GM19025 (cell line): ENCODE measurements at regions not wholly inside any gene's neighbourhood (a gene's known extent, or its start where the extent isn't known, plus 50 kb on each side); places are given as distances from the start of the nearest gene placed in this dataset.

Experiments
- ATAC-seq: cut with Tn5 transposase; IDR thresholded peaks from one replicate; pipeline ENCODE4 v1.9.1; 2021; ENCODE audit warnings: mild to moderate bottlenecking, low read depth, moderate library complexity; ENCODE audit not compliant: unreplicated experiment

DNA sequence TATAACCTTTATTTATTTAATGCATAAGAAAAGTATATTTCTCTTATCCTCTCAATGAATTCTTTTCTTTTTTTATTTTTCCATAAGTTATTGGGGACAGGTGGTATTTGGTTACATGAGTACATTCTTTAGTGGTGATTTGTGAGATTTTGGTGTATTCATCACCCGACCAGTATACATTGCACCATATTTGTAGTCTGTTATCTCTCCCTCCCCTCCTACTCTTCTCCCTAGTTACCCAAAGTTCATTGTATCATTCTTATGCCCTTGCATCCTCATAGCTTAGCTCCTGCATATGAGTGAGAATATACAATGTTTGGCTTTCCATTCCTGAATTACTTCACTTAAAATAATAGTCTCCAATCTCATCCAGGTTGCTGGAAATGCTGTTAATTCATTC is 1900.0 kb upstream of the SEL1L start:
- no peak for ATAC-seq

DNA sequence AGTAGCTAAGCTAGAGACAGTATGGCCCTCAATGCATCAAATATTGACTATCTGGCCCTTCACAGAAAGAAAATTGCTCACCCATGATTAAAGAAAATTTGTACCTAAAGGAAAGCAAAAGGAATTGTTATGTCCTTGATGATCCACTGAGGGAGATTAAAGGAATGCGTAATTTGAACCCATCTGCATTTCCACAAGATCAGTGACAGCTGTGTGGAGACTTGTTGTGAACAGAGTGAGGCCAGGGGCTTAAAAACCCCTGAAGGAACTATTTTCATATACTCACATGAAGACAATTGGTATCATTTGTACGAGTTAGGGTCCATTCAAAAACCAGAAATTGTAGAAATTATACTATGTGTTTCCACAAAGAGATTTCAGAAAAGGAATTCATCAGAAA is 1908.1 kb upstream of the SEL1L start:
- no peak for ATAC-seq

DNA sequence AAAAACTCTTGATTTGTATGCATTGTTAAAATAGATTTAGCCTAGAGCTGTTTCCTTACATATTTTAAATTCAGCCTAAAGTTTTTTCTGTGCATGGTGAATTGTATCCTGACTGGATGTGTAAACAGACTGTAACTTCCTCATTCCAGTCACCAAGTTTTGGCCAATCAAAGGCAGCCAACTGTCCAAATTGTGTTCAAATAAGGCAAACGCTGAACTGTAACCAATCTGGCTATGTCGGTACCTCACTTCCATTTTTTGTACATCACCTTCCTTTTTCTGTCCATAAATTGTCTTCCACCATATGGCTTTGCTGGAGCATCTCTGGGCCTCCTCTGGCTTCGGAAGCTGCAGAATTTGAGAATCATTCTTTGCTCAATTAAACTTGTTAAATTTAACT is 1921.9 kb upstream of the SEL1L start:
- no peak for ATAC-seq

DNA sequence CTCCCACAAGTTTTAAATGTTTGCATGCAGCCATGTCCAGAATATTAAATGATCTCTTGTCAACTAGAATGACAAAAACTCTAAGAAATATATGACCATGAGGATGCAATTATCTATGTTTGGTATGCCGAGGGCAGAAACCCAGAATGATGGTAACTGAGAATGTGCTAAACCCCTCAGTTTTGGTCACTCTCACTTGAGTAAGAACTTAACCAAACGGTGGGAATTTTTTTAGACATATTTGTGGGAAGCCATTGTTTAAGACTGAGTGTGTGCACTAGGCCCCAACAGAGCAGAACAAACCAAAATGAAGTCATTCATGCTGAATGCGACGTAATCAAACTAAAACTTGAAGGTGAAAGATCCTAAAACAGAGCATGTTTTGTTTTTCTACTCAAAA is 1927.9 kb upstream of the SEL1L start:
- ATAC-seq, result no peak

DNA sequence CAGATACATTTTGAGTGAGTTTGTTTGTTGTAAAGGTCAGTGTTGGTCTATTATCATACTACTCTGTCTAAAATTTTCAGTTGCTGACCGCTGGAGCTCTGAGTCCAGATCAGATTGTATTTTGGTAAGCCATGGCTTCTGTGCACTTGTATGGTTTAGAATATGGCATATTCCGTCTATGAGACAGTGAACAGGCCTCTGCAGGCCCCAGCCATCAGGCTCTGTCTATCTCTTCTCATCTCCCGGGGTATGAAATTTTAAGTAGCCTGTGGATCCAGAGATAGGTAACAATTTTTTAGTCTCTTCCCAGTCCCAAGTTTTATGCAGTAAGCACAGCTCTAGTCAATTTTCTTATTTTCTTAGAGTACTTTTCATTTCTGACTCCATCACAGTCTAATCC is 1929.1 kb upstream of the SEL1L start:
- ATAC-seq, result no peak

DNA sequence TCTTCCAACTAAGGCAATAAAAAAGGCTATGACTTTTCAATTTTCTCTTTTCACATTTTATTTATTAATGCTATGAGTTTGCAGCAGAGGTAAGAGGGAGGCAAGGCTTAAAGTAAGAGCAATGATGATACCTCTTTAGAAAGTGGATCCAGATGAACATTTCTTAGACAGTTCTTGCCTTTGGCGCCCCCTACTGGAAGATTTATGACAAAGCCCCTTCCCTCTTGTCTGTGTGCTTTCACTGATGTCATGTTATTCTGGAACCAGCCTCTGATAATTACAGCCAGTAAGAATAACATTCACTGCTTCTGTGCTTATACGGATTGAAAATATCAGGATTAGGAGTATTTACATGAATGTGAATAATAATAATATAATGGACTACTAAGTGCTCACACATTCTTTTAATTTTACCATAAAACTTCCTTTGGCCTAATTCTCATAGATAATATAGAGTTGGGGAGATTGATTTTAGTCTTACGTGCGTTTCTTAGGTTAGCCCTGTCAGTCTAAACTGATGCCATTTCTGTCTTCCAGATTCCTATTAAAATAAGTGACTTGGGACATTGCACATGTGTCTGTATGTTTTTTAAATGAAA is 1929.9 kb upstream of the SEL1L start:
- ATAC-seq, result no peak

DNA sequence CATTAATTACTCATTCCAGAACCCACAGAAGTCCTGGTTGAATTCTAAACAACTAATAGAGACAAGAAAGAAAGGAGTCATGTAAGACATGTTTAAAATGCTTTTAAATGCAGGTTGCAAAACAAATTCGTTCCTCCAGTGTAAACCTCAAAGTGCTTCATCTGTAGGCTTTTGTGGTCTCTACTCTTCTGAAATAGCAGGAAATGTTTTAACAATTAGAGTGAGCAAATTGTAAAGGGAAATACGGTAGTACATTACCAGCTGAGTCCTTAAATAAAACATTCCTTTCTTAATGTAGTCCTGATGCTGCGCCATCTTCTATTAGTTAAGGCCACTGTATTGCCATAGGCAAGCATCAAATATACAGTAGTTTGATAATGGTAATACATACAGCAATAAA is 1934.2 kb upstream of the SEL1L start:
- ATAC-seq, result no peak

DNA sequence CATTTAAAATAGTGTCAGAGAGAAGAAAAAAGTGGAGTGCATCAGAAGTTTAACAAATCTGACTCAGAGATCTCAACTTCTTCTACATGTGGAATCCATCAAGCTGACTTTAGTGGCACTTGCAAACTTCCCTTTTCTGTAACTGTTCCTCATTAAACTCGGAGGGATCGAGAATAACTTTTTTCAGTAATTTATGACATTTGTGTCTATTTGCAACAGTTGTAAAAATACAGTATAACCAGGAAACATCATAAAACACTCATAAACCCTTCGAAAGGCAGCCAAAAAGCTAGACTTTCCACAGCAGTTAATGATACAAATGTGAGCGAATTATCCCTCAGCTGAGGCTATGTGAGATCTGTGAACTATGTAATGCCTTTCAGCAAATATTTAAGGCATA is 1936.8 kb upstream of the SEL1L start:
- no peak for ATAC-seq

DNA sequence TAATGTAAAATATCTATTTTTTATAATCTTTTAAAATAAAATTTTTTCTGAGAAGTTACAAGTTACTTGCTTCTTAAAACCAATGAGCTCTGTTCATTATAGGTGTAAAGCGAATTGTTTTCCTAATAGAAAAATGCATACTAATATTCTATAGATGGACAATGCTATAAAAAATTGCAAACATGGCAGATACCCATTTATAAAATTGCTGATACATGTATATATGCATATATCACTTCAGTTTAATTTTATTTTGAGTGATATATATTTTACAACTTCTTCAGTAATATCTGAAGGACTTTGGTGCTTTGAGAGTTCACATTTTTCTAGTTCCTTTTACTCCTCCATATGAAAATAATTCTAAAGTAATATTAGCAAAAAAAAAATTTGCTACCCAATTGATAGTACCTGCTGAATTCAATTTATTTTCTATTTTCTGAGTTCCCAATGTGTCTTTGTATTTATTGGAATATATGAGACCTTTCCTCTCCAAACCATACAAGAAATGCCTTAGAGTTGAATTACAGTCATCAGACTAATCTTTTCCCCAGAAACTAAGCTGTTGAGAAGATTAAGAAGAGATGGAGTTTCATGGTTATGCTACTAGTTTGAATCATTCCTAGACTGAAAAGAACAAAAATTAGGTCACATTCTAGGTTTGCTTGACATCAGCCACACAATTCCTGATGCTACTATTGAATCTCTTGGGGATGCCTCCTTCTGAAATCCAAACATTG is 1937.5 kb upstream of the SEL1L start:
- no peak for ATAC-seq

DNA sequence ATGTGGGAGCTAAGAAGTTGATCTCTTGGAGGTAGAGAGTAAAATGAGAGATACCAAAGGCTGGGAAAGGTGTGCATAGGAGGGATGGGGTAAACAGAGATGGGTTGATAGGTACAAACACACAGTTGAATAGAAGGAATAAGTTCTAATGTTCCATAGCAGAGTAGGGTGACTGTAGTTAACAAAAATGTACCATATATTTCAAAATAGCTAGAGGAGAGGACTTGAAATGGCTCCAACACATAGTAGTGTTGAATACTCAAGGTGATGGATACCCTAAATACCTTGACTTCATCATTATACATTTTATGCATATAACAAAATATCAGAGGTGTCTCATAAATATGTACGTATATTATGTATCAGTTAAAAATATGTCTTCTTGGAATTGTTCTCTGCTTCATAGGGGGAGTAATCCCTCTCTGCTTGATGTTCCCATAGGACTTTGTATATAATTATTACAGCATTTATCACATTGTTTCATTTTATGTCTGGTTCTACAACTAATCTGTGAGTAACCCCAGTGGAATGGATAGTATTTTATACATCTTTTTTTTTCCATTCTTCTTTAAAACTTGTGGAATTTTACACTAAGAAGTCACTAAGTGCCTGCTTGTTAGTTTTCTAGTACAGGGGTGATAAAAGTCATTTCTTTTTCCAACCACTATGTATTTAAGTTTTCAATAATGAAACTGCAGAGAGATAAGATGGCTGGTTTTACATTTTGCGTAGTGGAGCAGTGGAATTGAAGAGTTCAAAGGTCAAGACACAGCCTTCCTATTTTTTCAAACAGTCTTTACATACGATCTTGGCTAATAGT is 1940.0 kb upstream of the SEL1L start:
- ATAC-seq, result no peak

DNA sequence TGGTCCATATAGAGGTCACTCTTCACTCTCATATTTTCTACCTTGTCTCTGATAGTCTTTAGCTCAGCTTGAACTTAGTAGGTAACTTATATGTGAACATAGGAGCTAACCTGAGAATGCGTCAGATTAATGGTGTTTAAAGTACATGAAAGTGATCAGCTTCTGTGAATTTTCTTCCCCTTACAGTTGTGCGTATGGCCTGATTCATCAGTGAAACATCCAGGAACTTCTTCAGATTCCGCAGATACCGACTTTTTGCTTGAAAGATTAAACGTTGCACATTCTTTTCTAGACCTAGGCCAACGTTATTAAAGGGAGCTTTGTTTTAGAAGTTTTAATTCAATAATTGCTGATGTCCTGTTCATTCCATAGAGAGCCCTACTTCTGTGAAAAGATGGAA is 1945.1 kb upstream of the SEL1L start:
- ATAC-seq, result no peak

DNA sequence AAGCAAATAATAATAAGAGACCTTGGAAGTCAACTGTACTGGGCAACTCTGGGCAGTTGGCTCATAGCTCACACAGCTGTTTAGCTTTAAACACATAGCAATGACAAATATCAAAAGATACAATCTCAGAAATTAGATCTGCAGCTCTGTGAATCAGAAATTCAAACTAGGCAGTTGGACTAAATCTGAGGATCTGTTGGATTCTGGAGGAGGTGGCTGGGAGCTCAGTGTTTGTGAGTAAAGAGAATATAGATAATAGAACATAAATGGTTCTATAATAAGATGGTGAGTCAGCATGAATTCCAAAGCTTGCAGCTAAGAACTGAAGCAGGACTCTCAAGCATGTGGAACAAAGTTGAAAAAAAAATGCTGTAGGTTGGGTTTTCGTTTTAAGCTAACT is 1949.4 kb upstream of the SEL1L start:
- no peak for ATAC-seq

DNA sequence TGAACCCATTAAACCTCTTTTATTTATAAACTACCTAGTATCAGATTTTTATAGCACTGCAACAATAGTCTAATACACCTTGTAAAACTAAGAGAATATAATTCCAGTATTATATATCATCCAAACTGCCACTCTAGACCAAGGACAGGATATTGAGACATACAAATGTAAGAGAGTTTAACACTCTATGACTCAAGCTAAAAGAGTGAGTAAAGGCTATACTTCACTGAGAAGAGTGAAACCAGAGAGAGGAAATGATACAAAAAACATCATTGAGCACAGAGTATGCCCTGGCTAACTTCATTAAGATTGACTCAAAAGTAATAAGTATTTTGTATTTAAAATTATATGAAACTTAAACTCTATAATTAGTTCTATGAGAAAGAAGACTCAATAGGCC is 1951.9 kb upstream of the SEL1L start:
- no peak for ATAC-seq

DNA sequence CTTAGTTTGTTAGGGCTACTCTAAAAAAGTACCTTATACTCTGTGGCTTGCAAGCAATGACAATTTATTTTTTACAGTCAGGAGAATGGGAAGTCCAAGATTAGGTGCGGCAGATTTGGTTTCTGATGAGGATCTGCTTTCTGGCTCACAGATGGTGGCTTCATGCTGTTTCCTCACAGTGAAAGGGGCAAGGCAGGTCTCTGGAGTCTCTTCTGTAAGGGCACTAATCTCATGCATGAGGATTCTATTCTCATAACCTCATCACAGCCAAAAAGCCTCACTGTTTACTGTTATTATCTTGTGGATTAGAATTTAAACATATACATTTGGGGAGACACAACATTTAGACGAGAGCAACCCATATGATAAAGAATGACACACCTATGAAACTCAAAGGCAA is 1957.4 kb upstream of the SEL1L start:
- no peak for ATAC-seq

DNA sequence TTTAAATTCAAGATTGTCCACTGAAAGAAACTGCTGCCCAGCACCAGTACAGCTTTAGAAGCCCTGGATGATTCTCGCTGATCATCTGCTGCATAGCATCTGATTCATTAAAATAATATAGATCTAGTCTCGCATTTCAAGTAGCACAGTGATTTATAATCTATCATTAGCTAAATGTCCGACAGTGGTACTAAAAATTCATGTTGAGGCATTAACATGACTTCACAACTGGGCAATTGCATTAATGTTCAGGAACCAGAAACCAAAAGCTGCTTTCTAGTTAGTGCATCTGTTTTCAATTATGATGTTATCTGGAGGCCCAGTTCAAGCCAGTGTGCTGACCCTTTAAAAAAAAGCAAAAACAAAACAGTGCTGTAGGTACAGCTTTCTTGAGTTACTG is 1987.2 kb upstream of the SEL1L start:
- no peak for ATAC-seq

DNA sequence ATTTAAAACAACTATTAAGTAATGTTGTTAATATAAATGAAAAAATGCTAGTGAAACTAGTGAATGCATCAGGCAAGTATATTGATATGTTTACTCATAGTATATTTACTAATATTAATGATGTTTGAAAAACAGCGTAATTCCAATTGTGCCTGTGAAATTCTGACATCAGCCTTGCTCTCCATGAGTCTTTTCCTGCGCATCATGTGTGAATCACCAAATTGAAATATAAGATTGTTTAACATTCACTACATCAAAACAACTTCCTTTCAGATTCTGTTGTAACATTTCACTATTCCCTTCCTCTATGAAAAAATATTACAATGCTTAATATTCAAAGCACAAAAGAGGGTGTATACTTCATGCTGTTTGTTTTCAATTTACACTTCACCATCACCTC is 1995.9 kb upstream of the SEL1L start:
- no peak for ATAC-seq

DNA sequence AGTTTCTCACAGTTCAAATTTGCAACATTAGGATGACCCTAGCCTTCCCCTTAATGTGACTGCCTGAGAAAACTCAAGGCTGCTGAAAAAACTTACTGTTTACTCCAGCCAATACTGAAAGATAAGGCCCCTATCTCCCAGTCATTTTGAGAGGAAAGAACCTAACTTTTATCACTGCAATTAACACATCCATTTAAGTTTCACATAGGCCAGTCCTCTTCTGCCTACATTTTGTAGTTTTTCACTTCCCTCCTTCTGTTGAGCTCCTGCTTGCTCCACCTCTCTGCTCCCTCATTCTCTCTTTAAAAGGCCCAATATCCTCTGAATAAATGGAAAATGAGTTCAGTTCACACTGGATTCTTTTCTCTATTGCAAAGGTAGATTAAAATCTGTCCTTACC is 1996.2 kb upstream of the FLRT2 start:
- ATAC-seq, result no peak

DNA sequence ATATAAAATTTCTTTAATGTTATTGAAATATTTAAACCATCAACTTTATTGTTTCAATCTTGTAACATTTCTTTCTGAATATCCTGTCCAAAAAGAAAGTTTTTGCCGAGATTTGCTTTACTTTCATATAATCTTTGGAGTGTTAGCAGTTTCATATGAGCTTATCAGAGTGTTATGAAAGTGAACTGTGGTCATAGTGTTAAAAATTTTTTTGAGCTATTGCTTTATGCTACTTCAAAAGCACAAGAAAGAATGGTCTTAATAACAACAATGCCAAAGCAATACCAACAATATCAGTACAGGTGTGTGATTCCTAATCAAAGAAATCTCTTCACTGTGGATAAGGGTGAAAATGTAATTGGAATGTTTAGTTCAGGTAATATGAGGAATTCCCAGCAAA is 1994.9 kb upstream of the FLRT2 start:
- ATAC-seq, result no peak

DNA sequence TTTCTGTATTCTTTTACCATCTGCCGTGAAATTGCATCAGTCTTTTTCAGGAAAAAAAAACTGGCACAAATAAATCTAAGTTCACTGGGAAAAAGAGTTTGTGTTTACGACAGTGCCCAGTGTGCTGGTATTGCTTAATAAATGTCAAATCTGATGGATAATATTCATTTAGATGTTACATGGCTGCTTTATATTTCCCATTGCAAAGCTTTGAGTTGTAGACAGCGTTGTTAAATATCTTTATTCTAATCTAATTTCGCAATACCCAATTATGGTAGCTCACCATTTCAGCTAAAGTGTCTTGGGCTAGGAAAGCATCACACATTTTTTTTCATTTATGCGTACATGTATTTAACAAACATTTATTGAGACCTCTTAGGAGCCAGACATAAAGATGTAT is 1994.5 kb upstream of the FLRT2 start:
- ATAC-seq, result no peak

DNA sequence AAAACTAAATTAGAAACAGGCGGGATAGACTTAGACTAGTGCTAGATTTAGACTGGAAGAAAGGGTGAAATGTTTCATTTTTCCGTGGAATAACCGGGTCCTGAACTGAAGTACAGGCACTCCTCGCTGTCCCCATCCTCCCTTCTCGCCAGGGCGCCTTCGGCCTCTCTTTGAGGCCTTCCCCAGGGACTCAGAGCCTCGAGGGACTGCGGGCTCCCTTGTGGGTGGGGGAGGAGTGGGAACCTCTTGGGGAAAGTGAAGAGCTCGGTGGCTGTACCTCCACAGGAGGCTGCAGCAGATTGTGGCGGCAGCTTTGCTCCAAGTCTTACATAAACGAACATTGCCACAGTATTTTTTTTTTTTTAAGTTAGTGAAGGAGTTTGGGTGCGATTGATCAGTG is 1988.8 kb upstream of the FLRT2 start:
- no peak for ATAC-seq

DNA sequence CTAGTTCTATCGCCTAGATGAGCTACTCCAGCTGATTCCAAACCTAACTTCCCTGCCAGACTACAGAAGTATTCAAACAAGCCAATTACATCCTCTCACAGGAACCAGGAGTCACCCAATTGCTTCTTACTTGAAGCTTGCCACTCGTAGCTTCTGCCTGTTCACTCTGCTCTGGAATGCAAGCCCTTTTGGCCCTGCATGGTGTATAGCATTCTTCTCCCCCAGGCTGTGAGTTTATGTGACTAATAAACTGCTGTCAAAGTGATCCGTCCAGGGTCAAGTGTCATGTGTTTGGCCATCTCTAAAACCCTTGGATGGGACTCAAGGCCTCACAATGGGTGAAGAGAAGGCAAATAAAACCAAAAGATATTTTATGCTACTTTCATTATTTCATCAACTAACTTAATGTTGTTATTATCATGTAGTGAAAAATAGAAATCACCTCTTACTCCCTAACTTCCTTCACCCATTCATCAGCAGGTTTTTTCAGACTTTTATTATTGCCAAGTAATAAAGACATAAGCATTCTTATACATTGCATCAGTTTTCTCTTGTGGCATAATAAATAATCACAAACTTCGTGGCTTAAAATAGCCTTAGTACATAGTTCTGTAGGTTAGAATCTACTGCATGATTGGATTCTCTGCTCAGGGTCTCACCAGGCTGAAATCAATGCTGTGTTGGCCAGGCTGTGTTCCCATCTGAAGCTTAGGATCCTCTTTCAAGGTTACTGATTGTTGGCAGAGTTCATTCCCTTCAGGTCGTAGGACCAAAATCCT is 1981.7 kb upstream of the FLRT2 start:
- ATAC-seq, result no peak
